ENCODE measurements at regions not wholly inside any gene's neighbourhood (a gene's known extent, or its start where the extent isn't known, plus 50 kb on each side); places are given as distances from the start of the nearest gene placed in this dataset.

DNA sequence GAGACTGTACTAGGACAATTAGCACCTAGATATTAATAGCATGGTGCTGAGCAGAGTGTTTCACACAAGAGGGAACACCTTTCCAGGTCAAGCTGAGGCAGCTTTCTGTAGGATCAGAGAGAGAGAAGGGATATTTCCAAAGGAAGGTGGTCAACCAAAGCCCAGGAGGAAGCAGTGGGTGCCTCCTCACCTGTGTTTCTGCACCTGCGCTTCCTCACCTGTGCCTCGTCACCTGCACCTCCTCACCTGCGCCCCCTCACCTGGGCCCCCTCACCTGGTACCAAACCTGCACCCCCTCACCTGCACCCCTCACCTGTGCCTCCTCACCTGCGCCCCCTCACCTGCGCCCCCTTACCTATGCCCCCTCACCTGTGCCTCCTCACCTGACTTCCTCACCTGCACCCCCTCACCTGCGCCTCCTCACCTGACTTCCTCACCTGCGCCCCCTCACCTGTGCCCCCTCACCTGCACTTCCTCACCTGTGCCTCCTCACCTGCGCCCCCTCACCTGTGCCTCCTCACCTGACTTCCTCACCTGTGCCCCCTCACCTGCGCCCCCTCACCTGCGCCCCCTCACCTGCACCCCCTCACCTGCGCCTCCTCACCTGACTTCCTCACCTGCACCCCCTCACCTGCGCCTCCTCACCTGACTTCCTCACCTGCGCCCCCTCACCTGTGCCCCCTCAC, 67.9 kb downstream of the TTLL2 start:
- Mint-ChIP-seq H3K4me3 (peak overlapping the region; percentile 58), H3K4me1 (no peaks in the 10 kb centered on the region), H3K9me3 (no peaks in the 10 kb centered on the region), H3K36me3 (ENCODE audit: low read depth) (peaks cover 3% of the 10 kb centered on the region), H3K27me3 (ENCODE audit: low read depth) (peaks cover 13% of the 10 kb centered on the region), H3K27ac (ENCODE audit: unreplicated experiment) (no peak overlapping the region)
- DNase-seq (ENCODE audit: low read depth, low spot score), result no peak
- TF ChIP-seq, protein P1, sequence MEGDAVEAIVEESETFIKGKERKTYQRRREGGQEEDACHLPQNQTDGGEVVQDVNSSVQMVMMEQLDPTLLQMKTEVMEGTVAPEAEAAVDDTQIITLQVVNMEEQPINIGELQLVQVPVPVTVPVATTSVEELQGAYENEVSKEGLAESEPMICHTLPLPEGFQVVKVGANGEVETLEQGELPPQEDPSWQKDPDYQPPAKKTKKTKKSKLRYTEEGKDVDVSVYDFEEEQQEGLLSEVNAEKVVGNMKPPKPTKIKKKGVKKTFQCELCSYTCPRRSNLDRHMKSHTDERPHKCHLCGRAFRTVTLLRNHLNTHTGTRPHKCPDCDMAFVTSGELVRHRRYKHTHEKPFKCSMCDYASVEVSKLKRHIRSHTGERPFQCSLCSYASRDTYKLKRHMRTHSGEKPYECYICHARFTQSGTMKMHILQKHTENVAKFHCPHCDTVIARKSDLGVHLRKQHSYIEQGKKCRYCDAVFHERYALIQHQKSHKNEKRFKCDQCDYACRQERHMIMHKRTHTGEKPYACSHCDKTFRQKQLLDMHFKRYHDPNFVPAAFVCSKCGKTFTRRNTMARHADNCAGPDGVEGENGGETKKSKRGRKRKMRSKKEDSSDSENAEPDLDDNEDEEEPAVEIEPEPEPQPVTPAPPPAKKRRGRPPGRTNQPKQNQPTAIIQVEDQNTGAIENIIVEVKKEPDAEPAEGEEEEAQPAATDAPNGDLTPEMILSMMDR (conservative IDR thresholded peaks at IDR 0.05), result no peak

- H3K4me3 Mint-ChIP-seq, result no peak overlapping the region
- no peak for DNase-seq (ENCODE audit: low read depth, low spot score)
Observed at GRCh38 chr6:167393731-167394130, 68.8 kb downstream of the TTLL2 start.

GRCh38 chr6:167394339-167394738, 69.5 kb downstream of the TTLL2 start:
- no peak for DNase-seq (ENCODE audit: low read depth, low spot score)
- Mint-ChIP-seq H3K4me1 (no peaks in the 10 kb centered on the region), H3K27ac (ENCODE audit: unreplicated experiment) (no peak overlapping the region), H3K9me3 (no peaks in the 10 kb centered on the region), H3K4me3 (no peak overlapping the region), H3K36me3 (ENCODE audit: low read depth) (peaks cover 3% of the 10 kb centered on the region), H3K27me3 (ENCODE audit: low read depth) (peaks cover 13% of the 10 kb centered on the region)
- TF ChIP-seq, protein P1 (conservative IDR thresholded peaks at IDR 0.05), result no peak

More at GRCh38 chr6:167393731-167394130, 68.8 kb downstream of the TTLL2 start:
- peaks cover 3% of the 10 kb centered on the region for H3K36me3 Mint-ChIP-seq (ENCODE audit: low read depth)
- H3K4me1 Mint-ChIP-seq, result no peaks in the 10 kb centered on the region
- peaks cover 13% of the 10 kb centered on the region for H3K27me3 Mint-ChIP-seq (ENCODE audit: low read depth)
- TF ChIP-seq, protein P1 (conservative IDR thresholded peaks at IDR 0.05), result no peak
- H3K27ac Mint-ChIP-seq (ENCODE audit: unreplicated experiment), result no peak overlapping the region
- no peaks in the 10 kb centered on the region for H3K9me3 Mint-ChIP-seq

DNA sequence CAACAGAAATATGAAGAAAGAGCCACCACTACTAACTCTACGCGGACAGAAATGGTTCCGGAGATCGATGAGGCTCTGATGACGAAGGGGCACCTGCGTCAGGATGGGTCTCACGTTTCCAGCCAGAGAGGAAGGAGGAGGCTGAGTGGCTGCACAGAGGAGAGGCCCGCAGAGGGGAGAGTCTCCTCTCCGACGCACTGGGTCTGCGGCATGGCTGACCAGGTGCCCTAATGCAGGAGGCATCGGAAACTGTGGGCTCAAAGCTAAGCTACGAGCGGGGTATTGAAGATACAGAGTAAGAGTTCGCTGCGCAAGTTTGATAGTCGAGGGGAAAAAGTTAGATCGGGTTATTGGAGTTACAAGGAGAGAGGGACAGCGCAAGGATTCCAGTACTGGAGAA, 69.9 kb downstream of the TTLL2 start:
- Mint-ChIP-seq H3K4me3 (no peak overlapping the region), H3K36me3 (ENCODE audit: low read depth) (peaks cover 3% of the 10 kb centered on the region), H3K4me1 (no peaks in the 10 kb centered on the region), H3K27ac (ENCODE audit: unreplicated experiment) (no peak overlapping the region), H3K9me3 (no peaks in the 10 kb centered on the region), H3K27me3 (ENCODE audit: low read depth) (peaks cover 13% of the 10 kb centered on the region)
- DNase-seq (ENCODE audit: low read depth, low spot score), result no peak
- TF ChIP-seq, protein P1 (conservative IDR thresholded peaks at IDR 0.05), result no peak

DNA sequence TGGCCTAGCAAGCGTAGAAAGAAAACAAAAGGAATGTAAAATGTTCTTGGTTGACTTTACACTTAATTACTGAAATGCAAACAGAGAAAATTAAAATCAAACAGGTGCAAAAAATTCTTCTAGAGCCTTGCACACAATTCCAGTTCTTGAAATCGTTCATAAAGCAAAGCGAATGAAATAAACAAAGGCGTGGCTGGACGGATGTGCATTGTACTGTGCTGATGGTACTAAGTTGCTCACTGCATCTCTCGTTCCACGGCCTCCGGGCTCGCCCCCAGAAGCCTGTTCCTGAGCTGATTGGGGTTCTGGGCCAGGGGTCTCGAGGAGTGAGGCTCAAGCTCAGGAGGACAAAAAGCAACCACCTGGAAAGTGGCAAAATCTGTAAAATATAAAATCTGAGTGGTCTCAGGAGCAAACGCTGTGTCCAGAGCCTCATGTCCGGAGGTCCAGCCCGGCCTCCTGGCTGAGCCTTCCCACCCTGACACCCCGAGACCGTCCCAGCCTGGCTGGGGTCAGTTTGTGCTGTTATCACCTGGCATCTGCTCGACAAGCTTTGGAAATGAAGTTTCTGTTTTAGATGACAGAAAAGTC, 71.3 kb downstream of the TTLL2 start:
- Mint-ChIP-seq H3K4me3 (no peak overlapping the region), H3K27me3 (ENCODE audit: low read depth) (peaks cover 13% of the 10 kb centered on the region), H3K27ac (ENCODE audit: unreplicated experiment) (no peak overlapping the region), H3K36me3 (ENCODE audit: low read depth) (peaks cover 3% of the 10 kb centered on the region), H3K4me1 (no peaks in the 10 kb centered on the region), H3K9me3 (no peaks in the 10 kb centered on the region)
- no peak for DNase-seq (ENCODE audit: low read depth, low spot score)
- TF ChIP-seq, protein P1 (conservative IDR thresholded peaks at IDR 0.05), result no peak

All from neural crest cell (in vitro differentiated cells).